ENCODE measurements at regions not wholly inside any gene's neighbourhood (a gene's known extent, or its start where the extent isn't known, plus 50 kb on each side); places are given as distances from the start of the nearest gene placed in this dataset.

- no peak for DNase-seq
These were observed 105.1 kb upstream of the PRL start for GRCh38 chr6:22401932-22402331.

GRCh38 chr6:22409486-22409885 is 112.7 kb upstream of the PRL start:
- DNase-seq: no peak

GRCh38 chr6:22411376-22412105 is 114.7 kb upstream of the PRL start:
- DNase-seq: no peak

GRCh38 chr6:22412994-22413393 is 116.2 kb upstream of the PRL start:
- no peak for DNase-seq

GRCh38 chr6:22413681-22414311 is 117.0 kb upstream of the PRL start:
- DNase-seq: no peak

- no peak for DNase-seq
These were observed 121.9 kb upstream of the PRL start for GRCh38 chr6:22418714-22419113.

- no peak for DNase-seq
These were observed 124.4 kb upstream of the PRL start for GRCh38 chr6:22421198-22421597.

GRCh38 chr6:22424196-22424595 is 127.4 kb upstream of the PRL start:
- no peak for DNase-seq

GRCh38 chr6:22432060-22432459 is 135.2 kb upstream of the PRL start:
- no peak for DNase-seq

GRCh38 chr6:22433745-22434144 is 135.6 kb upstream of the HDGFL1 start:
- no peak for DNase-seq

GRCh38 chr6:22435151-22435550 is 134.2 kb upstream of the HDGFL1 start:
- DNase-seq: no peak

- no peak for DNase-seq
These were observed 133.2 kb upstream of the HDGFL1 start for GRCh38 chr6:22436134-22436533.

GRCh38 chr6:22437665-22438064 is 131.7 kb upstream of the HDGFL1 start:
- no peak for DNase-seq

- DNase-seq: no peak
These were observed 126.5 kb upstream of the HDGFL1 start for GRCh38 chr6:22442826-22443225.

GRCh38 chr6:22444330-22444729 is 125.0 kb upstream of the HDGFL1 start:
- no peak for DNase-seq

- DNase-seq: no peak
These were observed 123.4 kb upstream of the HDGFL1 start for GRCh38 chr6:22445946-22446345.

GRCh38 chr6:22447249-22448196 is 121.8 kb upstream of the HDGFL1 start:
- DNase-seq: no peak

- no peak for DNase-seq
These were observed 121.1 kb upstream of the HDGFL1 start for GRCh38 chr6:22448291-22448711.

- no peak for DNase-seq
These were observed 117.4 kb upstream of the HDGFL1 start for GRCh38 chr6:22451962-22452361.

GRCh38 chr6:22455378-22455777 is 114.0 kb upstream of the HDGFL1 start:
- DNase-seq: no peak

- no peak for DNase-seq
These were observed 111.4 kb upstream of the HDGFL1 start for GRCh38 chr6:22457996-22458395.

GRCh38 chr6:22466665-22467245 is 102.6 kb upstream of the HDGFL1 start:
- no peak for DNase-seq

- DNase-seq: no peak
These were observed 101.7 kb upstream of the HDGFL1 start for GRCh38 chr6:22467645-22468044.
